ENCODE measurements at regions not wholly inside any gene's neighbourhood (a gene's known extent, or its start where the extent isn't known, plus 50 kb on each side); places are given as distances from the start of the nearest gene placed in this dataset.

- TF ChIP-seq, protein P1, sequence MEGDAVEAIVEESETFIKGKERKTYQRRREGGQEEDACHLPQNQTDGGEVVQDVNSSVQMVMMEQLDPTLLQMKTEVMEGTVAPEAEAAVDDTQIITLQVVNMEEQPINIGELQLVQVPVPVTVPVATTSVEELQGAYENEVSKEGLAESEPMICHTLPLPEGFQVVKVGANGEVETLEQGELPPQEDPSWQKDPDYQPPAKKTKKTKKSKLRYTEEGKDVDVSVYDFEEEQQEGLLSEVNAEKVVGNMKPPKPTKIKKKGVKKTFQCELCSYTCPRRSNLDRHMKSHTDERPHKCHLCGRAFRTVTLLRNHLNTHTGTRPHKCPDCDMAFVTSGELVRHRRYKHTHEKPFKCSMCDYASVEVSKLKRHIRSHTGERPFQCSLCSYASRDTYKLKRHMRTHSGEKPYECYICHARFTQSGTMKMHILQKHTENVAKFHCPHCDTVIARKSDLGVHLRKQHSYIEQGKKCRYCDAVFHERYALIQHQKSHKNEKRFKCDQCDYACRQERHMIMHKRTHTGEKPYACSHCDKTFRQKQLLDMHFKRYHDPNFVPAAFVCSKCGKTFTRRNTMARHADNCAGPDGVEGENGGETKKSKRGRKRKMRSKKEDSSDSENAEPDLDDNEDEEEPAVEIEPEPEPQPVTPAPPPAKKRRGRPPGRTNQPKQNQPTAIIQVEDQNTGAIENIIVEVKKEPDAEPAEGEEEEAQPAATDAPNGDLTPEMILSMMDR (IDR thresholded peaks at IDR 0.05): no peak
- no peak for TF ChIP-seq POLR2A (IDR thresholded peaks at IDR 0.05)
Observed at GRCh38 chr9:4422495-4422894, 67.8 kb upstream of the SLC1A1 start.

All from adrenal gland (tissue), 5 donors.